Astrocyte of the hippocampus (primary cell): ENCODE measurements at regions not wholly inside any gene's neighbourhood (a gene's known extent, or its start where the extent isn't known, plus 50 kb on each side); places are given as distances from the start of the nearest gene placed in this dataset.
"Not testable (repeated sequence)": the region's sequence is repeated elsewhere in the genome, so short reads cannot be mapped to it uniquely, and the experiment has no call there.

Source experiments
- DNase-seq: peaks from one replicate; pipeline ENCODE4 v3.0.0; 2011; ENCODE audit warnings: low read depth, low spot score

DNA sequence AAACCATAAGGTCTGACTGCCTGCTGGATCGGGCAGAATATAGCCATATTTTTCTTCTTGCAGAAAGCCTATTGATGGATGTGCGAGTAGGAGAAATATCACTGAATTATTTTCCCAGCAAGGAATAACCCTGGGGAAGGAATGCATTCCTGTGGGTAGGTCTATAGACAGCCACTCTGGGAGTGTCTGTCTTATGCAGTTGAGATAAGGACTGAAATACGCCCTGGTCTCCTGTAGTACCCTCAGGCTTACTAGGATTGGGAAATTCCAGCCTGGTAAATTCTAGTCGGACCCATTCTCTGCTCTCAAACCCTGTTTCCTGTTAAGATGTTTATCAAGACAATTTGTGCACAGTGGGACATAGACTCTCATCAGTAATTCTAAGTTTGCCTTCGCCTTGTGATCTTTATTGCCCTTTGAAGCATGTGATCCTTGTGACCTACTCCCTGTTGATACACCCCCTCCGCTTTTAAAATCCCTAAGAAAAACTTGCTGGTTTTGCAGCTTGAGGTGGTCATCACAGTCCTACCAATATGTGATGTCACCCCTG is 506.3 kb downstream of the SOX11 start:
- not testable (repeated sequence) for DNase-seq

DNA sequence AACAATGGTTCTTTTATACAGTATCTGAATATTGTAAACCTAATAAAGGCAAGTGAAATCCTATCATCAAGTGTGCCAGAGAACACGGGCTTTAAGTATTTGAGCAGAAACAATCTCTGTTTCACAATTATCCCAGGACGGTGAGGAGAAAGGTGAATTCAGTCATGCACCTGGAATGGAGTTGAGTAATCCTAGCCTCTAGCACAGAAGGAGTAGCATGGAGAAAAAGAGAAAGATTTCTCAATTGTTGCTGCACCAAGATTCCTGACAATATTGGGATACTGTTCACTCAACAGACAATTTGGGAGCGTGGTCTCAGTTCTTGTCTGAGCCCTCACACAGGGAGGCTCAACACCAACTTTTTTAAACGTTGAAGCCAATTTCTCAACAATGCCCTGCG is 510.6 kb downstream of the SOX11 start:
- DNase-seq, result no peak

DNA sequence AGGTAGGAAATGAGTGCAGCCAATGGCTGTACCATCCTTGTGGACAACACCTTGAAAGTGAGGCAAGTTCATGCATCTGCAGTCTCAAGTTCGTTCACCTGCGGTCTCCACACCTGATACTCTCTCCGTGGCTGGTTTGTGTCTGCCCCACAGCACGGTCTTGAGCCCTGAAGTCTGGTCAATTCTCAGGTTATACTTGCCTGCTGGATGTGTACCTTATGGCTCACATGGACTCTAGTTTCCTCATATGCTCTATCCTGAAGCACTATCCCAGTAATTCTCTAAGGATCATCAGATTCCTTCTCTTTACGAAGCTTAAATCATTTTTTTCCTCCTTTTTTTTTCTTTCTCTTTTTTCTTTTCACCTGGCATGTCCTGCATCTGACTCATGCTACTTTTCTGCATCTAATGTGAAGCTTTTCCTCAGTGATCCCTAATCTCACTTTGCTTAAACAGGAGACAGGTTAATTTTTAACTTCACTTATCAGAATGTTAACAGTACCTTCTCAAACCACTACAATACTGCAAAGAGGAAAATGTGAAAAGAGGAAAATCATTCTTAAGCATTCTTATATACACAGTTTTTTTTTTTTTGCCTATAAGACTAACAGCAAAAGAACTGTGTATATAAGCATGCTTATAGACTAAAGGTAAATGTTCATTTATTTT is 511.2 kb downstream of the SOX11 start:
- DNase-seq, result no peak

DNA sequence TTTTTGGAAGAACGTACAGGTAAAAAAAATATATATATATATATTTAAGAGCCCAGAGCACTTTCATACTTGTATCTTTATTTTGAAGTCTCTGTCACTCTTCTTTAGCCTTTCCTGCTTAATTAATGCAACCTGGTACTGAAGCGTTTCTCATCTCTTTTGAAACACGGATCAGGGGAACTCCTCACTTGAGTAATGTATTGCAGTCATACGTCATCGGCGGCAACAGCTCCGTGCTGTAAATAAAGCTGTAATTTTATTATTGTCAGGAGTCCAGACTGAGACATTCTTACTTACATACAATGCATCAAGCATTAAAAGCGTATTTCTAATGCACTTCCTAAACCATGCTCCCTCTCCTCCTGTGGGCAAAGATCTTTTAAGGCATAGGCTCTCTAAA is 514.7 kb downstream of the SOX11 start:
- no peak for DNase-seq

DNA sequence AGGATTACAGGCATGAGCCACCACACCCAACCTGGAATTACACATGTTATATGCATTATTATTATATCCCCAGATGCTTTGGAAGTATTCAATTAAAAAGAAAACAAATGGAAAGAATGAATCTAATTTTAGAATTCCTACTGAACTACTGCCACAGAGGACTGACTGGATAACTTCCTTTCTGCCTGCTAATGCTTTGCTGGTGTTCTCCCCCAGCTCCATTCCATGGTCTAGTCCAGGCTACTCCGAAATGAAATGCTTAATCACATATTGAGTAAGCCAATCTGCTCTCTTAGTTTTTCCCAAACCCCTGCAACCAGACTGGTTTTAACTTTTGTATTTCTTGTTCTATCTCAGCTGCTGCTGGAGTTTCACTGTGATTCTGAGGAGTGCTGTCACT is 519.1 kb downstream of the SOX11 start:
- no peak for DNase-seq

DNA sequence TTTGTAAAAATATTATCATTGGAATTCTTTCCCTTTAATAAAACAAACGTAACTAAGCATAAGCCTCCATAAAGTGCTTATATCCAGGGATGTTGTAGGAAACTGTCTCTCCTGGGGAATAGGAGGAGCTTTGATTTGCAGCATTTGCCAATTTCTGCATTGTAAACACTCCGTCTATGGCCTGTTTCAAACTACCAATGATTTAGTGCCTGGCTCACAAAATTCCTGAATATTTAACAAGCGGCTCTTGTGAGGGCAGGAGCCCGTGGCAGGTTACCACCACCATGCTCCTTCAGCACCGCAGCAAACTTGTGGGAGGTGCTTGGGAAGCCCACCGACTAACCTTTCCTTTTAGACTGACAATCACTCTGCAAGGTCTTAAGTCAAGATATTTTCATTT is 520.3 kb downstream of the SOX11 start:
- no peak for DNase-seq

DNA sequence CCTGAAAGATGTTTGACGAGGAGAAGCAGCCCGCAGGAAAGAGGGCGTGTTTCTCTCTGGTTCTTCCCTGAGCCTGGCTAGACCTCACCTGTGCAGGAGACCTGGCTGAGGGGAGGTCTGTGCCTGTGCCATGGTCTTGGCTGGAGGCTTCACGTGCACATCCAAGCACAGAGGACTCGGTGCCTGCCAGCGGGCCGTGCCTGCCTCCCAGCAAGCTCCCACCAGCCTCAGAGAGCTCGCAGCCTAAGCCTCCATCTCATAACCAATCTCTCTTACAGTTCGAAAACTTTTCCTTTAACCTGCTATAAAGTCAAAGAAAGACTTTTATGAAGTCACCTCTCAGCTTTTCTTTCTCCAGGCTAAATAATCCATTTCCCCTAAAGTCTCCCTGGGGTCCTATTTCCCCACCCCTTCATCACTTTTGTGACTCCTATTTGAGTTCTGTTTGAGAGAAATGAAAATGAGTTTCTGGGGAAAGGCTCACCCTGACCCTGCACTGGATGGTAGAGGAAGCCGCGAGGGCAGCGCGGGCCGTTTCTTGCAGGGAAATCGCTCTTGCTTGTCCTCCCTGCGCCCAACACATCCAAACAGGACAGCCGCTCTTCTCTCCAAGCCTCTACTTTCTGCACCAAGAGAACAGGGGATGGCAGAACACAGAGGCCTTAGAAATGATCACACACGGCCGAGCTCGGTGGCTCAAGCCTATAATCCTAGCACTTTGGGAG is 521.0 kb downstream of the SOX11 start:
- no peak for DNase-seq

DNA sequence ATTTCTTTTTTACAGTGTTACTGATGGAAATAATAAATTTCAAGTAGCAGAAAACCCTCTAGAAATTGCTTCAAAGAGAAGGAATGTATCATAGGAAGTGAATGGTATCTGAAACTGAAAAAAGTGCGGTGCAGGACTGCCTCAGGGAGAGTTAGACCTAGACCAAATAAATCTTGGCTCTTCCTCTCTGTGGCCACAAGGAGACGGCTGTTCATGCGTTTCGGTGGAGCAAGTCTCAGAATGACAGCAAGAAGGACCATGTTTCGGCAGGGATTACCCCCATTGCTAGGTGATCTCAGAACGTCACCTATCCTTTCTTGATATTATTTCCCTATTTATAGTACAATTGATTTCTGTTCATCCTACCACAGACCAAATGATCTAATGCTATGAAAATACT is 522.3 kb downstream of the SOX11 start:
- no peak for DNase-seq

DNA sequence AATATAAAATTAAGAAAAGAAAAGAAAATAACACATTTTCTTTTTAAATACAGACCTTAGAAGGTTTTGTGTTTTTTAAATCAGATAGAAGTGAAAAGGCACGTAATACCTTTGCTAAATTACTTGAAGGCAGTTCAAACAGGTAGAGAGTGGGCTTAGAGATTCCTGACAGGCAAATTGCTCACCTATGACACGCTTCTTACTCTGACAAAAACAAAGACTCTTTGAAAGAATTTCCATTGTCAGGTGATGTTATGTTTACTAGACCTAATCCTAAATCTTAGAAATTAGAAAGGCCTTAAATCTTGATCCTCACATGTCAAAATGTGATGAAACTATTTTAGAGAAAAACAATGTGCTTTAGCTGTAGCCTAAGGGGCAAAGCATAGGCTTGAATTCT is 522.9 kb downstream of the SOX11 start:
- no peak for DNase-seq

DNA sequence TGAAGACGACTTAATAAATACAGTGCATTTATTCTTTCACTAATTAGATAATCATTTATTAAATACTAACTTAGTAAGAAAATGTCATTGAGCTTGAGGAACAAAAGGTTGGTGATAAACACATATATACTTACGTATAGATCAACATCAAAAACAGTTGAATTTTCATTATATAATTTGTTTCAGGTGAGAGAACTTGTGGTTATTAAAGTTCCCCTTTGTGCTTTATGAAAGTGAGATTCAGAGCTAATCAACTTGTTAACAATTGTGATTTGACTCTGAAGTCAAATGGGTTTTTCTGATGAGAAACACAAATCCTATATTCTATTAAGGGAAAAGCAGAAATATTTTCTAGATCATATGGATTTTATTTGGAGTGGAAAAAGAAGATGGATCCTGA is 524.0 kb downstream of the SOX11 start:
- DNase-seq, result no peak

DNA sequence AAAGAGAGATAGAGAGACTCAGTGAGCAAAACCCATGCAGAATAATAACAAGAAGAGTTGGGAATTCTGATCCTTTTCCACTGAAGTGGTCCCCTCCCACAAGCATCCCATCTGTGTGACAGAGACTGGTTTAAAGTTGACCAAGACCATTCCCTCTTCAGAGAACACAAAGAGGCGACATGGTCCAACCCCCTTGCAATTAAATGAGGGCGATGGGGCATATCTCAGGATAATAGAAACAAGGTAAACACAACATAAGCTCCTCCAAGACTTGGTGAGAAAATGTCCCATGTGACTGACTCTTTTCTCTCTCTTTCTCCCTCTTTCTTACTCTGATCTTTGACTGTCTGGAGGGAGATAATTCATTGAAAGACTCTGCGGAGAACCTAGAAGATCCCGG is 526.7 kb downstream of the SOX11 start:
- no peak for DNase-seq

DNA sequence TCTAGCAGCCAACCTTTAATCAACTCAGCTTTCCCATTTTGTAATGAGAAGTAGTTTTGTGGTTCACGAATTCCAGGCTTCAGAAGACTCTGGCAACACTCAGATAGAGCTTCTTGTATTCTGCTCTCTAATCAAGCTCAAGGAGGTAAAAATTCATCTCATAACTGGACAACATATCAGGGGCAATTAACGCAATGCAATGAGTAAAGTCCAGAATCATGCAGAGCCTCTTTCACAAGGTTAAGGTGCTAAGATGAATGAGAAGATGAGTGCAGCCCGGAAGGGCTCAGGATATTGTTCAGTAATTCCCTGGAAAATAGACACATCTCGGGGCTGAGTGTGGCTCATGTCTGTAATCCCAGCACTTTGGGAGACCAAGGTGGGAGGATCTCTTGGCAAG is 527.7 kb downstream of the SOX11 start:
- no peak for DNase-seq

DNA sequence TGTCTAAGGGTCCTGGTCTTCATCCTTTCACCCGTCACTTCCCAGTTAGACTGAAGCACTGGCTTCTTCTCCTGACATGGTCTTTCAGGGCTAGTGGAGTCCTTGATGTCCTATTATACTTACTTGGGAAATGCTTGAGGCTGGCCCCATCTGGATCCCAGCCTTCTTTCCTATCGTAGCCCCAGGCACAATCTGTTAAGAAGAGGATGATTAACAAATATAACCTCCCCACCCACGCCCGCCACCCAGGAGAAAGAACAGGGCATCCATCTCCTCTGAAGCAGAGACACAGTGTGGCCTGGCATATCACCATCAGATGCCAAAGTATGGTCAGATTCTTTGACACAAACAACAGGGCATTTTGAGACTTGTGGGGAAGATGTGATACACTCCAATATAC is 530.1 kb downstream of the SOX11 start:
- no peak for DNase-seq

DNA sequence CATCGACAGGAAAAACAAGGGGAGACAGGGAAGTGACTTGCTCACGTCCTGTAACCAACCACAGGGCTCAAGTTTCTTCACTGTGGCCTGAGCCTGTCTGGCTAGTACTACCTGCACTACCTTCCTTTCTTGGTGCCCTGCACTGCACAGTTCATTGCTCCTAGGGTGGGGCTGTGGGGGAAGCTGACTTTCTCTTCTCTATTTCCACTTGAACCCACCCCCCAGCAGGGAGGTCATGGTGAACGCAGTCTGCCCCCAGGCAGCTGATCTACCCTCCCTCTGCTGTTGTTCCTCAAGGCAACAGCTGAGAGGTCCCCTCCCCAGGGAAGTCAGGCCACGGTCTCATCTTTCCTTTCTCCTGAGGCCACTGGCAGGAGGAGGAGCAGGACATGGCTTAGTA is 532.1 kb downstream of the SOX11 start:
- DNase-seq, result peak; percentile 4

DNA sequence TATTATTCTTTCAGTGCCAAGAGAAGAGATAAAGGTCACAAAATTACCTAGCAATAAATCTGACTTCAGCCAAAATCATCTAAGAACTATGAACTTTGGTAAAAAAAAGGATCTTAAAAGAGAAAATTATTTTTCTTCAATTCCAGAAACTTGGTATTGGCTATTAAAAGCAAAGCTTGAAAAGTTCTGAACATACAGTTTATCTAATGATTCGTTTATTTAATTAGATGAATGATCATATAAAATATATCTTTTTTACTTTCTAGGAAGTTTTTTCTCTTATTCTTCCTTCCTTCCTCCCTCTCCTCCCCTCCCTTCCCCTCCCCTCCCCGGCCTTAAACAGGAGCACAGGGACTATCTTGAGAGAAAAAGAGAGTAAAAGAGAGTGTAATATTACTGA is 536.1 kb downstream of the SOX11 start:
- DNase-seq, result no peak

DNA sequence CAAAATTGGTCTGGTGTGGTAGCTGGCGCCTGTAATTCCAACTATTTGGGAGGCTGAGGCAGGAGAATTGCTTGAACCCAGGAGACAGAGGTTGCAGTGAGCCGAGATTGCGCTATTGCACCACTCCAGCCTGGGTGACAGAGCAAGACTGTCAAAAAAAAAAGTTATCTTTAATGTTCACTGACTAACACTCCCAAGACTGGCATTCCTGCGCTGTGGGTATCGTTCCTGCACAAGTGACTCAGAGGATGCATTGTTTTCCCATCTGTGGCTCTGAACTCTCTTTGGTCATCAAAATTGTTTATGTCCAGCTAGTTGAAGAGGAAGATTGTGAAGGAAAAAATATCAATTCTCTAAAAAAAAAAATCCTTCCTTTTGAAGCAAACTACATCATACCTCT is 539.0 kb downstream of the SOX11 start:
- DNase-seq, result peak; percentile 75

DNA sequence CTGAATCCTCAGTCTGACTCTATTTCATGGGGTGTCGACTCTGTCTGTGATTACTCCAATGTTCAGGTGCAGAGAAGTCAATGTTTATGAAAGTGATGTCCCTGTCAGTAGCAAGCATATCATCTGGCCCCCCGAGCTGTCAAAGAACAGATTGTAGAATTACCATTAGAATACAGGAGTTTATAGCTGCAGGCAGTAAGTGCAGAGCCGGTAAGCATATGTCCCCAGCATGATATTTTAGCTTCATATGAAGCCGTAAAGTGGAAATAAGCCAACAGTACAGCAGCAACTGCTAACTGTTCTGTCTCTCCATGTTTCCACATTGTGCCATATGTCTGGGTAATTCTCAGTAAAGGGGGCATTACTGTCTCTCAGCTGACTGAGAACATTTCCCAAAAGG is 541.8 kb downstream of the SOX11 start:
- no peak for DNase-seq

DNA sequence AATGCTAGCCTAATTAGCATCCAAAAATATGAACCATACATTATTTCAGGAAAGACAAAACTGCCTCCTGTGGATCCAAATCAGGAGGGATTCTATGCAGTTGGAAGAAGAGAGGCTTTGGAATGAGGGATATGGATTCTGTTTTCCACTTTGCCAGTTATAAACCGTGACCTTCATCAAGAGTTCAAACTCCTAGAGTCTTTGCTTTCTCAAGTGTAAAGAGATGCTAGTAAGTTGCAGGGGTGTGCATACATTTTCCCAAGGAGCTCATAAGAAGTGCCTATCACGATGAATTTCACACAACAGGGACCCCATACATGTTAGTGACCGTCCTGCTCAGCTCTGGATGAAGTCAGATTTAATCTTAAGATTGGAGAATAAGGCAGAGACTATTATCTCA is 542.5 kb downstream of the SOX11 start:
- no peak for DNase-seq

DNA sequence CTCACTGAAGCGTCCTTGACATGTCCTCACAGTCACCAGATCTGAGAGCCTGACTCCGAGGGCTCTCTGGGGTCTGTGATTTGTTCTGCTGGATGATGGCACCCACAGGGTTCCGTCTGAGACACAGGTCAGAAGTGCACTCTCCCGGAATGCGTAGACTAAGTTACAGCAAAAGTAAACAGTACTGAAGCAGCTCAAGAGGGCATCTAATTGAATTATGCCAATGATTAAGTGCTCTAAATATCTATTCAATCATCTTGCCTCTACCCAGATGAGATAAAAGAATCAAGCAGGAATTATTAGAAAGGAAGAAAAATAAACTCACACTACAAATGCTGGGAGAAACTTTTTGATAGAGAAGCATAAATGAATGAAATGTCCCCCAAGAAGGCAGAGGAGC is 544.1 kb downstream of the SOX11 start:
- no peak for DNase-seq

DNA sequence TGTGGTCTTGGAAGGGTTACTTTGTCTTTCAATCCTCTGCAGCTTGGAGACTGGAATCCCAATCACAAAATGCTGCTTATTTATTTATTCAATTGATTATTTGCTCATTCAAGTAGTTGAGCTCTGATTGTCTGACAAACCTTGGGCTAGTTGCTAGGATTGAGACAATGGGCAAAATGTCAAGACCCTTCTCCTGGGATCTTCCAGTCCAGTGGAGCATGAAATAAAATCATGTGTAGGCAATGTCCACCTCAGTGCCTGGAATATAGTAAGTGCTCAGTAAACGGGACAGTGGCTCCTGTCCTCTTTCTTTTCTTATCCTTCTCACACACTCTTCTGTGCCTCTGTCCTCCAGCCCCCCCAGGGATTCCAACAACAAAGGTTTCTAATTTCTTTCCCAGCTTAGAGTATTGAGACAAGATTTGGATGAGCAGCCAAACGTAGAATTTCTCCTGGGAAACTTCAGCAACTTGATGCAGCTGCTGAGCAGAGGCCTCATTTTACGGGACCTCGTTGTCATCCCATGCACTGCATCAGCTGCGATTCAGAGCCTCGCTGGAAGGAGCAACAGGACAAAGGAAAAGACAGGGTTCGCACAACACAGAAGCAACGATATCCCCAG is 545.0 kb downstream of the SOX11 start:
- no peak for DNase-seq

DNA sequence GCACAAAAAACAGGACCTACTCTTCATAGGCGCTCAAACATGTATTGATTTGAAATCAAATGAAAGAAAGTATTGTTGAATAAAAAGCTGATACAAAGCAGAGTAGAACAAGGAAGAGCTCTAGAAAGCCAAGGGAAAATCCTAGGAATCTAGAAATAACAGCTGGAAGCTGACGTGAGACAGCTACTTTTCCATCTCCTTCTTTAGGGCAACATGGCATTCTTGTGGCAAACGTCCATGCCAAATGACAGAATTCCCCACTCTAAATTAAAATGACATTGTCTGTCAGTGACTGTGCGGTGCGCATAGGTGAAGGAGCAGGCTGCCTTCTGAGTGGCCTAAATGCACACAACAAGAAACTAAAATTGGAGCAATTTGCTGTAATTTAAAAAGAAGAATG is 557.4 kb downstream of the SOX11 start:
- DNase-seq, result no peak

DNA sequence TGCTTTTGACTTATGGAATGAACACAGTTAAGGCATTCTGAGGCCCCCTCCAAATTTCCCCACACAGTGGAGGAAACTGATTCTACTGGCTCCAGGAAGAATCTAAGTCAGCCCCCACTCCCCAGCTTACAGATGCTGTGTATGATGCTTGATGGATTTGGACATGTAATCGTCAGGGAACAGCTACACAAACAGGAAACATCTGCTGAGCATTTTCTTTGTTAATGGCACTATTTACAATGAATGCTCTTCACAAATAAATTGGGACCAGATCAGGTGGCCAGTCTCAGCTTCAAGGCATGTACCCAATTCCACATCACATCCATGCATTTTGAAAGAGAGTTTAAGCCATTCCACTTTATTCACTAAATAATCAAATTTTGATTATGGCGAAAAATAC is 562.3 kb downstream of the SOX11 start:
- no peak for DNase-seq

DNA sequence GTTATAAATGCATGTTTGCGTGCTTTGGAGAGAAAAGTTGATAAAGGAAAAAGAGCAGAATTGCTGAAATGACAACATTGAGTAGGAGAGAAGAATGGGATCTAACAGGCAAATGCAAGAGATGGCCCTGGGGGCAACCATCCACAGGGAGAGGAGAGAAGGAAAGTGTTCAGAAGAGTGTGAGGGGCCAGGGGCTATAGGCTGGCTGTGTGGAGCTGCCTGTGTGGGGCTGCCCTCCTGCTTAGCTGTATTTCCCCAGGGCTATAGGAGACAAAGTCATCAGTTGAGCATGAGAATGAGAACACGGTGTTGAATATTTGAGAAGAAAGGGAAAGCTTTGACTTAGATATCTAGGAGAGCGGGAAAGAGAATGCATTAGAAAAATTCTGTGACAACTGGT is 572.0 kb downstream of the SOX11 start:
- no peak for DNase-seq
